ENCODE measurements at regions not wholly inside any gene's neighbourhood (a gene's known extent, or its start where the extent isn't known, plus 50 kb on each side); places are given as distances from the start of the nearest gene placed in this dataset.

- no peak for TF ChIP-seq CTCF (optimal IDR thresholded peaks at IDR 0.05 in 1 of 3, IDR thresholded peaks at IDR 0.05 in 1 of 3, conservative IDR thresholded peaks at IDR 0.05 in 1 of 3; ENCODE audit: extremely low read depth in 1 of 3, insufficient read depth in 2 of 3, low read length in 3 of 3)
- TF ChIP-seq EZH2 (IDR thresholded peaks at IDR 0.05; ENCODE audit: low read length): no peak
Observed at GRCh38 chr7:121676168-121676567, 196.8 kb upstream of the PTPRZ1 start.

Measured in keratinocyte (primary cell).